H9 (cell line): ENCODE measurements at regions not wholly inside any gene's neighbourhood (a gene's known extent, or its start where the extent isn't known, plus 50 kb on each side); places are given as distances from the start of the nearest gene placed in this dataset.

Experiments used
- DNase-seq: peaks from one replicate; pipeline ENCODE4 v3.0.0-alpha.2; 2017
- H2AFZ ChIP-seq: one replicate; pipeline ENCODE4 v1.6.1; 2013; ENCODE audit warnings: mild to moderate bottlenecking, low read length, control low read depth, moderate library complexity
- H2AK5ac ChIP-seq: 2 replicates; pipeline ENCODE4 v1.6.1; 2013; ENCODE audit warnings: low read length, control low read depth, mixed read lengths; ENCODE audit not compliant: insufficient read length
- H2BK120ac ChIP-seq: one replicate; pipeline ENCODE4 v1.6.1; 2013; ENCODE audit warnings: low read depth, mild to moderate bottlenecking, low read length, control low read depth, inconsistent platforms; ENCODE audit not compliant: poor library complexity, severe bottlenecking
- H2BK12ac ChIP-seq: 2 replicates; pipeline ENCODE4 v1.6.1; 2013; ENCODE audit warnings: low read length, control low read depth, mixed read lengths, low read depth; ENCODE audit not compliant: insufficient read length
- H2BK15ac ChIP-seq: 2 replicates; pipeline ENCODE4 v1.6.1; 2013; ENCODE audit warnings: low read depth, low read length, control low read depth
- H2BK20ac ChIP-seq: one replicate; pipeline ENCODE4 v1.6.1; 2013; ENCODE audit warnings: low read depth, mild to moderate bottlenecking, low read length, control low read depth, inconsistent platforms; ENCODE audit not compliant: poor library complexity, severe bottlenecking
- H2BK5ac ChIP-seq: 2 replicates; pipeline ENCODE4 v1.6.1; 2013; ENCODE audit warnings: low read length, control low read depth, mixed read lengths; ENCODE audit not compliant: insufficient read length
- H3K14ac ChIP-seq: 2 replicates; pipeline ENCODE4 v1.6.1; 2013; ENCODE audit warnings: low read length, control low read depth; ENCODE audit not compliant: insufficient read depth
- H3K18ac ChIP-seq: 2 replicates; pipeline ENCODE4 v1.6.1; 2013; ENCODE audit warnings: low read depth, mild to moderate bottlenecking, mixed read lengths, low read length, control low read depth; ENCODE audit not compliant: insufficient read length
- H3K23ac ChIP-seq: 2 replicates; pipeline ENCODE4 v1.6.1; 2013; ENCODE audit warnings: low read length, control low read depth, mixed read lengths, low read depth; ENCODE audit not compliant: insufficient read length
- H3K23me2 ChIP-seq: 2 replicates; pipeline ENCODE4 v1.6.1; 2013; ENCODE audit warnings: low read depth, mild to moderate bottlenecking, mixed read lengths, low read length, control low read depth; ENCODE audit not compliant: insufficient read length, poor library complexity, severe bottlenecking
- H3K27ac ChIP-seq: 2 replicates; pipeline ENCODE4 v1.5.1; 2013; ENCODE audit warnings: low read length, control low read depth, mixed read lengths, low read depth; ENCODE audit not compliant: insufficient read length
- H3K27me3 ChIP-seq: 2 replicates; pipeline ENCODE4 v1.6.1; 2013; ENCODE audit warnings: low read length, control low read depth, inconsistent platforms; ENCODE audit not compliant: insufficient read depth
- H3K4ac ChIP-seq: 2 replicates; pipeline ENCODE4 v1.6.1; 2013; ENCODE audit warnings: low read depth, mild to moderate bottlenecking, control low read depth, inconsistent platforms, low read length, moderate library complexity
- H3K4me1 ChIP-seq: 2 replicates; pipeline ENCODE4 v1.6.1; 2013; ENCODE audit warnings: low read length, control low read depth, inconsistent platforms; ENCODE audit not compliant: insufficient read depth
- H3K4me2 ChIP-seq: 2 replicates; pipeline ENCODE4 v1.6.1; 2013; ENCODE audit warnings: low read length, control low read depth, mixed read lengths; ENCODE audit not compliant: insufficient read length, insufficient read depth
- H3K56ac ChIP-seq: 2 replicates; pipeline ENCODE4 v1.6.1; 2013; ENCODE audit warnings: low read depth, mild to moderate bottlenecking, mixed read lengths, low read length, control low read depth; ENCODE audit not compliant: insufficient read length
- H3K79me1 ChIP-seq: 2 replicates; pipeline ENCODE4 v1.6.1; 2013; ENCODE audit warnings: low read depth, mild to moderate bottlenecking, moderate library complexity, low read length, control low read depth, inconsistent platforms; ENCODE audit not compliant: insufficient read depth, poor library complexity, severe bottlenecking
- H3K79me2 ChIP-seq: 2 replicates; pipeline ENCODE4 v1.6.1; 2013; ENCODE audit warnings: low read length, control low read depth, inconsistent platforms; ENCODE audit not compliant: insufficient read depth
- H3K9ac ChIP-seq: 2 replicates; pipeline ENCODE4 v1.6.1; 2013; ENCODE audit warnings: low read length, control low read depth, mixed read lengths; ENCODE audit not compliant: insufficient read length; ENCODE audit errors: extremely low read depth
- H3K9me3 ChIP-seq: one replicate; pipeline ENCODE4 v1.6.1; 2013; ENCODE audit warnings: low read depth, low read length, inconsistent platforms; ENCODE audit not compliant: control insufficient read depth
- H3T11ph ChIP-seq: one replicate; pipeline ENCODE4 v1.6.1; 2013; ENCODE audit warnings: mild to moderate bottlenecking, low read length, control low read depth, inconsistent platforms
- H4K20me1 ChIP-seq: one replicate; pipeline ENCODE4 v1.6.1; 2013; ENCODE audit not compliant: control insufficient read depth, insufficient read length, insufficient read depth
- H4K5ac ChIP-seq: 2 replicates; pipeline ENCODE4 v1.6.1; 2013; ENCODE audit warnings: low read depth, mild to moderate bottlenecking, mixed read lengths, low read length, control low read depth; ENCODE audit not compliant: insufficient read length
- H4K8ac ChIP-seq: replicated peaks from 2 replicates; pipeline ENCODE4 v1.6.1; 2013; ENCODE audit warnings: low read length, control low read depth, mixed read lengths, low read depth; ENCODE audit not compliant: insufficient read length
- H4K91ac ChIP-seq: 2 replicates; pipeline ENCODE4 v1.6.1; 2013; ENCODE audit warnings: low read depth, mild to moderate bottlenecking, moderate library complexity, mixed read lengths, low read length, control low read depth; ENCODE audit not compliant: insufficient read length
- H3K27ac Mint-ChIP-seq, 3 experiments: 2 replicates in 2 of 3; 3 replicates in 1 of 3; pipeline ENCODE4 v1.8.0; 2020 to 2021; ENCODE audit warnings: mixed read lengths in 3 of 3, mild to moderate bottlenecking in 1 of 3, moderate library complexity in 1 of 3
- H3K27me3 Mint-ChIP-seq: 2 replicates; pipeline ENCODE4 v1.8.0; 2021; ENCODE audit warnings: low read depth, mild to moderate bottlenecking, moderate library complexity, mixed read lengths
- H3K36me3 Mint-ChIP-seq, 3 experiments: 2 replicates in 2 of 3; 3 replicates in 1 of 3; pipeline ENCODE4 v1.8.0; 2020 to 2021; ENCODE audit warnings: low read depth in 3 of 3, mixed read lengths in 3 of 3; ENCODE audit not compliant: insufficient read depth in 1 of 3
- H3K4me1 Mint-ChIP-seq, 2 experiments: 2 replicates each; pipeline ENCODE4 v1.8.0; 2020; ENCODE audit warnings: mixed read lengths in 2 of 2
- H3K4me3 Mint-ChIP-seq, 2 experiments: 2 replicates in 1 of 2; 3 replicates in 1 of 2; pipeline ENCODE4 v1.8.0; 2020 to 2021; ENCODE audit warnings: mild to moderate bottlenecking in 2 of 2, mixed read lengths in 2 of 2, moderate library complexity in 1 of 2
- H3K9me3 Mint-ChIP-seq, 2 experiments: 2 replicates in 1 of 2; 3 replicates in 1 of 2; pipeline ENCODE4 v1.8.0; 2020; ENCODE audit warnings: mild to moderate bottlenecking in 2 of 2, mixed read lengths in 2 of 2, moderate library complexity in 1 of 2
- WGBS: extraction: QIAGEN DNeasy Blood & Tissue Kit; methylation state at CpG from one replicate; pipeline ENCODE4 v1.1.7; 2013; ENCODE audit warnings: missing lambda C conversion rate, low lambda C conversion rate, mixed read lengths; ENCODE audit not compliant: insufficient read length; ENCODE audit errors: extremely low coverage; 5-methylcytosine and 5-hydroxymethylcytosine counted together
- TF ChIP-seq, protein P1 (sequence below): fragments of 200-600 bp; sonication (generic); conservative IDR thresholded peaks from 3 replicates; pipeline ENCODE4 v1.8.0; 2021; ENCODE audit warnings: antibody characterized with exemption, mild to moderate bottlenecking

DNA sequence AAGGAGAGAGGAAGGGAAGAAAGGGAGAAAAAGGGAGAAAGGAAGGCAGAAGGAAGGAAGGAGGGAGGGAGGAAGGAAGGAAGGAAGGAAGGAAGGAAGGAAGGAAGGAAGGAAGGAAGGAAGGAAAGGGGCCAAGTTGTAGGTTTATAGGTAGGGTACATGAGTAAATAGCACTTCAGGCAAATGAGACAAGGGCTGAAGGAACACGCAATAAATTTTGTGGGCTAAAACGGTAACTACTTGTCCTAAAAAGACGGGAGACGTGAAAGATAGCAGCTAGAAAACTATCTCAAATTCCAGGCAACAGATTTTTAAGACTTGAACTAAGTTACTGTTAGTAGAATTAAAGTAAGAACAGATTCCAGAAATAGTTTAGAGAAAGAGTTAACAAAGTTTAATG, 129.3 kb upstream of the XIRP2 start:
- Histone ChIP-seq H3K56ac (no peak overlapping the region), H2AK5ac (no peak overlapping the region), H3K14ac (no peak overlapping the region), H3K9ac (no peak overlapping the region), H3K79me1 (no peaks in the 10 kb centered on the region), H4K5ac (no peak overlapping the region), H2BK15ac (no peak overlapping the region), H3K27ac (no peak overlapping the region), H2BK12ac (no peak overlapping the region), H2AFZ (no peak overlapping the region), H4K20me1 (no peaks in the 10 kb centered on the region), H3K18ac (no peak overlapping the region), H3T11ph (no peak overlapping the region), H3K4me2 (no peak overlapping the region), H2BK120ac (no peak overlapping the region), H3K4ac (no peak overlapping the region), H4K8ac (no peak overlapping the region), H2BK20ac (no peak overlapping the region), H4K91ac (no peak overlapping the region), H3K9me3 (no peaks in the 10 kb centered on the region), H3K23ac (no peak overlapping the region), H3K79me2 (no peaks in the 10 kb centered on the region), H3K27me3 (no peaks in the 10 kb centered on the region), H3K23me2 (no peaks in the 10 kb centered on the region), H2BK5ac (no peak overlapping the region), H3K4me1 (no peaks in the 10 kb centered on the region)
- WGBS, result no CpG with 5 or more reads among the region's 4 CpGs
- no peaks in the 10 kb centered on the region for H3K27me3 Mint-ChIP-seq
- TF ChIP-seq, protein P1, sequence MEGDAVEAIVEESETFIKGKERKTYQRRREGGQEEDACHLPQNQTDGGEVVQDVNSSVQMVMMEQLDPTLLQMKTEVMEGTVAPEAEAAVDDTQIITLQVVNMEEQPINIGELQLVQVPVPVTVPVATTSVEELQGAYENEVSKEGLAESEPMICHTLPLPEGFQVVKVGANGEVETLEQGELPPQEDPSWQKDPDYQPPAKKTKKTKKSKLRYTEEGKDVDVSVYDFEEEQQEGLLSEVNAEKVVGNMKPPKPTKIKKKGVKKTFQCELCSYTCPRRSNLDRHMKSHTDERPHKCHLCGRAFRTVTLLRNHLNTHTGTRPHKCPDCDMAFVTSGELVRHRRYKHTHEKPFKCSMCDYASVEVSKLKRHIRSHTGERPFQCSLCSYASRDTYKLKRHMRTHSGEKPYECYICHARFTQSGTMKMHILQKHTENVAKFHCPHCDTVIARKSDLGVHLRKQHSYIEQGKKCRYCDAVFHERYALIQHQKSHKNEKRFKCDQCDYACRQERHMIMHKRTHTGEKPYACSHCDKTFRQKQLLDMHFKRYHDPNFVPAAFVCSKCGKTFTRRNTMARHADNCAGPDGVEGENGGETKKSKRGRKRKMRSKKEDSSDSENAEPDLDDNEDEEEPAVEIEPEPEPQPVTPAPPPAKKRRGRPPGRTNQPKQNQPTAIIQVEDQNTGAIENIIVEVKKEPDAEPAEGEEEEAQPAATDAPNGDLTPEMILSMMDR, result no peak
- H3K36me3 Mint-ChIP-seq, result no peaks in the 10 kb centered on the region
- DNase-seq, result no peak
- H3K27ac Mint-ChIP-seq, result no peak overlapping the region
- no peaks in the 10 kb centered on the region for H3K9me3 Mint-ChIP-seq
- peaks cover under 1 to 4% of the 10 kb centered on the region in 2 experiments; a peak in 1 of 4 replicates for H3K4me1 Mint-ChIP-seq
- no peak overlapping the region for H3K4me3 Mint-ChIP-seq
